ENCODE measurements at regions not wholly inside any gene's neighbourhood (a gene's known extent, or its start where the extent isn't known, plus 50 kb on each side); places are given as distances from the start of the nearest gene placed in this dataset.
"Not testable (repeated sequence)": the region's sequence is repeated elsewhere in the genome, so short reads cannot be mapped to it uniquely, and the experiment has no call there.

- DNase-seq (ENCODE audit: low read depth in 3 of 3, low spot score in 2 of 3) = no peak
Observed at GRCh38 chr11:98679673-98680072, 341.1 kb upstream of the CNTN5 start.

- DNase-seq (ENCODE audit: low read depth in 3 of 3, low spot score in 2 of 3) = no peak
Observed at GRCh38 chr11:98701541-98701940, 319.2 kb upstream of the CNTN5 start.

GRCh38 chr11:98703779-98704556 is 316.8 kb upstream of the CNTN5 start:
- DNase-seq (ENCODE audit: low read depth in 3 of 3, low spot score in 2 of 3) = no peak

- DNase-seq (ENCODE audit: low read depth in 3 of 3, low spot score in 2 of 3) = no peak
Observed at GRCh38 chr11:98710026-98710425, 310.7 kb upstream of the CNTN5 start.

- no peak for DNase-seq (ENCODE audit: low read depth in 3 of 3, low spot score in 2 of 3)
Observed at GRCh38 chr11:98710986-98711385, 309.8 kb upstream of the CNTN5 start.

- no peak for DNase-seq (ENCODE audit: low read depth in 3 of 3, low spot score in 2 of 3)
Observed at GRCh38 chr11:98720951-98721350, 299.8 kb upstream of the CNTN5 start.

- no peak for DNase-seq (ENCODE audit: low read depth in 3 of 3, low spot score in 2 of 3)
Observed at GRCh38 chr11:98725471-98725870, 295.3 kb upstream of the CNTN5 start.

GRCh38 chr11:98728421-98728820 is 292.3 kb upstream of the CNTN5 start:
- DNase-seq (ENCODE audit: low read depth in 3 of 3, low spot score in 2 of 3) = no peak

- no peak for DNase-seq (ENCODE audit: low read depth in 3 of 3, low spot score in 2 of 3)
Observed at GRCh38 chr11:98729118-98729517, 291.6 kb upstream of the CNTN5 start.

GRCh38 chr11:98732947-98733346 is 287.8 kb upstream of the CNTN5 start:
- DNase-seq (ENCODE audit: low read depth in 3 of 3, low spot score in 2 of 3) = no peak

GRCh38 chr11:98733378-98733777 is 287.4 kb upstream of the CNTN5 start:
- not testable (repeated sequence) for DNase-seq (ENCODE audit: low read depth in 3 of 3, low spot score in 2 of 3)

- no peak for DNase-seq (ENCODE audit: low read depth in 3 of 3, low spot score in 2 of 3)
Observed at GRCh38 chr11:98734686-98735085, 286.1 kb upstream of the CNTN5 start.

- no peak for DNase-seq (ENCODE audit: low read depth in 3 of 3, low spot score in 2 of 3)
Observed at GRCh38 chr11:98736833-98737232, 283.9 kb upstream of the CNTN5 start.

- no peak for DNase-seq (ENCODE audit: low read depth in 3 of 3, low spot score in 2 of 3)
Observed at GRCh38 chr11:98740321-98740720, 280.4 kb upstream of the CNTN5 start.

- DNase-seq (ENCODE audit: low read depth in 3 of 3, low spot score in 2 of 3) = not testable (repeated sequence)
Observed at GRCh38 chr11:98763446-98763845, 257.3 kb upstream of the CNTN5 start.

- DNase-seq (ENCODE audit: low read depth in 3 of 3, low spot score in 2 of 3) = no peak
Observed at GRCh38 chr11:98766903-98767302, 253.8 kb upstream of the CNTN5 start.

GRCh38 chr11:98770046-98770445 is 250.7 kb upstream of the CNTN5 start:
- not testable (repeated sequence) for DNase-seq (ENCODE audit: low read depth in 3 of 3, low spot score in 2 of 3)

- DNase-seq (ENCODE audit: low read depth in 3 of 3, low spot score in 2 of 3) = no peak
Observed at GRCh38 chr11:98771791-98772190, 249.0 kb upstream of the CNTN5 start.

GRCh38 chr11:98772893-98773292 is 247.9 kb upstream of the CNTN5 start:
- no peak for DNase-seq (ENCODE audit: low read depth in 3 of 3, low spot score in 2 of 3)

GRCh38 chr11:98793276-98793675 is 227.5 kb upstream of the CNTN5 start:
- no peak for DNase-seq (ENCODE audit: low read depth in 3 of 3, low spot score in 2 of 3)

- DNase-seq (ENCODE audit: low read depth in 3 of 3, low spot score in 2 of 3) = no peak
Observed at GRCh38 chr11:98798333-98798732, 222.4 kb upstream of the CNTN5 start.

- DNase-seq (ENCODE audit: low read depth in 3 of 3, low spot score in 2 of 3) = no peak
Observed at GRCh38 chr11:98800696-98801095, 220.1 kb upstream of the CNTN5 start.
